ENCODE measurements at regions not wholly inside any gene's neighbourhood (a gene's known extent, or its start where the extent isn't known, plus 50 kb on each side); places are given as distances from the start of the nearest gene placed in this dataset.

DNA sequence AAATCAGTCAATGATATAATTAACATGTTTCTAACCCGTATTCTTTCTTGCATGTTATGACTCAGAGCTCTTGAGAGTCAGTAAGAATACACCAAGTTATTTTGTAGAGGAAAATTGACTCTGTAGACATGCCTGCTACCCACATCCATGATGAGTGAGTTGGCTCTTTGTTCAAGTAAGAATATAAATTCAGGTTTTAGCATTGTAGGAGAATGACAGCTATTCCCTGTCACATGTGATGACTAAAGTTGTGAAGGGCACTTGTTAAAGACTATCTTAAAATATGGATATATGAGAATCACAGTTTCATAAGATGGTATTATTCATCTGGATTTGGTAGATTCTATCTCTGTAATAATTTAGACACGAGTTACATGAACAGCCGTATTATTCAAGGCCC is 209.1 kb downstream of the CCDC59 start:
- no peak overlapping the region for H3K4me3 Mint-ChIP-seq (ENCODE audit: unreplicated experiment)
- FAIRE-seq, result no peak
- no peak overlapping the region for H2AFZ ChIP-seq (ENCODE audit: low read depth, low read length)
- no peak overlapping the region for H3K4me2 ChIP-seq (ENCODE audit: low read length)
- H3K79me2 ChIP-seq (ENCODE audit: insufficient read depth, low read length), result no peaks in the 10 kb centered on the region
- no peaks in the 10 kb centered on the region for H3K36me3 Mint-ChIP-seq (ENCODE audit: low read depth, unreplicated experiment)
- H3K9ac ChIP-seq (ENCODE audit: low read length), result no peak overlapping the region
- H3K4me1 Mint-ChIP-seq (ENCODE audit: low read depth, unreplicated experiment), result no peaks in the 10 kb centered on the region
- H3K4me1 ChIP-seq (ENCODE audit: insufficient read depth, low read length), result no peaks in the 10 kb centered on the region
- no peaks in the 10 kb centered on the region for H3K27me3 Mint-ChIP-seq (ENCODE audit: low read depth, unreplicated experiment)
- no peak overlapping the region for H3K27ac Mint-ChIP-seq (ENCODE audit: unreplicated experiment)
- H3K27ac ChIP-seq (ENCODE audit: low read depth, low read length), result no peak overlapping the region
- no peaks in the 10 kb centered on the region for H4K20me1 ChIP-seq (ENCODE audit: insufficient read depth, low read length)
- no peak overlapping the region for H3K4me3 ChIP-seq (ENCODE audit: insufficient read depth, low read depth, low read length)
- no peaks in the 10 kb centered on the region for H3K27me3 ChIP-seq (ENCODE audit: insufficient read depth, low read length)
- TF ChIP-seq CTCF (IDR thresholded peaks at IDR 0.05; ENCODE audit: insufficient read depth, low read depth, low read length) (no peak), EZH2 (IDR thresholded peaks at IDR 0.05; ENCODE audit: insufficient read depth, low read length) (no peak)
- H3K9me3 Mint-ChIP-seq (ENCODE audit: unreplicated experiment), result peaks cover 2% of the 10 kb centered on the region
- no peaks in the 10 kb centered on the region for H3K9me3 ChIP-seq (ENCODE audit: insufficient read depth, low read depth, low read length)
- peak; percentile 13 for DNase-seq (ENCODE audit: low read depth)
- no peaks in the 10 kb centered on the region for H3K36me3 ChIP-seq (ENCODE audit: insufficient read depth, low read length)

DNA sequence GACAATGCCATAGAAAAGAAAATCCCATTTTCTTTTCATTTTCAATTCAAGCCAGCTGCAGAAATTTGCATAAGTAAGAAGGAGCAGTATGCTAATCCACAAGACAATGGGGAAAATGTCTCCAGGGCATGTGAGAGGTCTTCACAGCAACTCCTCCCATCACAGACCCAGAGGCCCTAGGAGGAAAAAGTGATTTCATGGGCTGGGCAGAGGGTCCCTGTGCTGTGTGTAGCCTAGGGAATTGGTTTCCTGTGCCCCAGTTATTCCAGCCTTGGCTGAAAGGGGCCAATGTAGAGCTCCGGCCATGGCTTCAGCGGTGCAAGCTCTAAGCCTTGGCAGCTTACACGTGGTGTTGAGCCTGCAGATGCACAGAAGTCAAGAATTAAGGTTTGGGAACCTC is 211.4 kb downstream of the CCDC59 start:
- H3K4me3 ChIP-seq (ENCODE audit: insufficient read depth, low read depth, low read length), result no peak overlapping the region
- H3K4me1 ChIP-seq (ENCODE audit: insufficient read depth, low read length), result no peaks in the 10 kb centered on the region
- H2AFZ ChIP-seq (ENCODE audit: low read depth, low read length), result no peak overlapping the region
- H3K79me2 ChIP-seq (ENCODE audit: insufficient read depth, low read length), result no peaks in the 10 kb centered on the region
- H3K27ac ChIP-seq (ENCODE audit: low read depth, low read length), result no peak overlapping the region
- FAIRE-seq (no peak), DNase-seq (ENCODE audit: low read depth) (no peak)
- no peaks in the 10 kb centered on the region for H3K27me3 ChIP-seq (ENCODE audit: insufficient read depth, low read length)
- no peaks in the 10 kb centered on the region for H3K36me3 Mint-ChIP-seq (ENCODE audit: low read depth, unreplicated experiment)
- no peaks in the 10 kb centered on the region for H3K9me3 ChIP-seq (ENCODE audit: insufficient read depth, low read depth, low read length)
- no peaks in the 10 kb centered on the region for H4K20me1 ChIP-seq (ENCODE audit: insufficient read depth, low read length)
- no peak overlapping the region for H3K4me2 ChIP-seq (ENCODE audit: low read length)
- H3K36me3 ChIP-seq (ENCODE audit: insufficient read depth, low read length), result no peaks in the 10 kb centered on the region
- no peaks in the 10 kb centered on the region for H3K4me1 Mint-ChIP-seq (ENCODE audit: low read depth, unreplicated experiment)
- TF ChIP-seq CTCF (IDR thresholded peaks at IDR 0.05; ENCODE audit: insufficient read depth, low read depth, low read length) (no peak), EZH2 (IDR thresholded peaks at IDR 0.05; ENCODE audit: insufficient read depth, low read length) (no peak)
- H3K9me3 Mint-ChIP-seq (ENCODE audit: unreplicated experiment), result peaks cover 2% of the 10 kb centered on the region
- no peak overlapping the region for H3K4me3 Mint-ChIP-seq (ENCODE audit: unreplicated experiment)
- H3K9ac ChIP-seq (ENCODE audit: low read length), result no peak overlapping the region
- H3K27me3 Mint-ChIP-seq (ENCODE audit: low read depth, unreplicated experiment), result no peaks in the 10 kb centered on the region
- no peak overlapping the region for H3K27ac Mint-ChIP-seq (ENCODE audit: unreplicated experiment)

DNA sequence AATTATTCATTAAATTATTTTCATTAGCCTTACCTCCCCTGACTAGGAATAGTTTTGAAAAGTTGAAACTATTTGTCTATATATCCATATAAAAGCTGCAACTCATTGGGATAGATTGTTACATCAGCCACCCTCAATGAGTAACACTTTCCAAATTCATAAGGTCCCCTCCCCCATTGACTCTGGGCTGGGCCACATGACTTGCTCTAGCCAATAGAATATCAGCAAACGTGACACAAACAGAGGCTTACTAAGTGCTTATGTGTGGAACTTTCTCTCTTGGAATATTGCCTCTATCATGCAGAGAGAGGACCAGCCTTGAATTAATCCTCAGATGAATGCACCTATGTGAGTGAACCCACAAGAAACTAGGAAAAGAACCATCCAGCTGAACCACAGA is 213.7 kb downstream of the CCDC59 start:
- peaks cover 2% of the 10 kb centered on the region for H3K9me3 Mint-ChIP-seq (ENCODE audit: unreplicated experiment)
- Histone ChIP-seq H3K79me2 (ENCODE audit: insufficient read depth, low read length) (no peaks in the 10 kb centered on the region), H4K20me1 (ENCODE audit: insufficient read depth, low read length) (no peaks in the 10 kb centered on the region), H3K36me3 (ENCODE audit: insufficient read depth, low read length) (no peaks in the 10 kb centered on the region), H3K9ac (ENCODE audit: low read length) (no peak overlapping the region), H3K27me3 (ENCODE audit: insufficient read depth, low read length) (no peaks in the 10 kb centered on the region), H3K9me3 (ENCODE audit: insufficient read depth, low read depth, low read length) (no peaks in the 10 kb centered on the region), H2AFZ (ENCODE audit: low read depth, low read length) (no peak overlapping the region), H3K4me3 (ENCODE audit: insufficient read depth, low read depth, low read length) (no peak overlapping the region), H3K4me2 (ENCODE audit: low read length) (no peak overlapping the region), H3K27ac (ENCODE audit: low read depth, low read length) (no peak overlapping the region), H3K4me1 (ENCODE audit: insufficient read depth, low read length) (no peaks in the 10 kb centered on the region)
- no peak overlapping the region for H3K27ac Mint-ChIP-seq (ENCODE audit: unreplicated experiment)
- H3K4me1 Mint-ChIP-seq (ENCODE audit: low read depth, unreplicated experiment), result no peaks in the 10 kb centered on the region
- H3K27me3 Mint-ChIP-seq (ENCODE audit: low read depth, unreplicated experiment), result no peaks in the 10 kb centered on the region
- DNase-seq (ENCODE audit: low read depth) (no peak), FAIRE-seq (no peak)
- H3K36me3 Mint-ChIP-seq (ENCODE audit: low read depth, unreplicated experiment), result no peaks in the 10 kb centered on the region
- TF ChIP-seq EZH2 (IDR thresholded peaks at IDR 0.05; ENCODE audit: insufficient read depth, low read length) (no peak), CTCF (IDR thresholded peaks at IDR 0.05; ENCODE audit: insufficient read depth, low read depth, low read length) (no peak)
- no peak overlapping the region for H3K4me3 Mint-ChIP-seq (ENCODE audit: unreplicated experiment)

Measured in astrocyte (in vitro differentiated cells and primary cell).